GM10248 (cell line): ENCODE measurements at regions not wholly inside any gene's neighbourhood (a gene's known extent, or its start where the extent isn't known, plus 50 kb on each side); places are given as distances from the start of the nearest gene placed in this dataset.
"Not testable (repeated sequence)": the region's sequence is repeated elsewhere in the genome, so short reads cannot be mapped to it uniquely, and the experiment has no call there.

Source experiments
- CTCF ChIA-PET: fragments of 300-600 bp; sonication (Branson Sonifier 250); formaldehyde crosslinking; extraction: SDS; loops from one replicate; lab custom pipeline; 2021; ENCODE audit warnings: antibody characterized with exemption; lab: Yijun Ruan, JAX
- POLR2A ChIA-PET: fragments of 350-650 bp; sonication (Branson Sonifier 250); formaldehyde crosslinking; extraction: SDS; loops from one replicate; lab custom pipeline; 2020; ENCODE audit warnings: antibody characterized with exemption; lab: Yijun Ruan, JAX
- DNase-seq: peaks from one replicate; pipeline ENCODE4 v3.0.0; 2012; ENCODE audit errors: extremely low spot score
- TF ChIP-seq, protein P1 (sequence below): IDR thresholded peaks from 2 replicates; pipeline ENCODE4 v1.5.1; 2012; ENCODE audit warnings: mild to moderate bottlenecking, low read depth; ENCODE audit errors: extremely low read depth, missing control alignments, control extremely low read depth

- CTCF ChIA-PET: no interaction called here
- DNase-seq: no peak
- POLR2A ChIA-PET: no interaction called here
- TF ChIP-seq, protein P1, sequence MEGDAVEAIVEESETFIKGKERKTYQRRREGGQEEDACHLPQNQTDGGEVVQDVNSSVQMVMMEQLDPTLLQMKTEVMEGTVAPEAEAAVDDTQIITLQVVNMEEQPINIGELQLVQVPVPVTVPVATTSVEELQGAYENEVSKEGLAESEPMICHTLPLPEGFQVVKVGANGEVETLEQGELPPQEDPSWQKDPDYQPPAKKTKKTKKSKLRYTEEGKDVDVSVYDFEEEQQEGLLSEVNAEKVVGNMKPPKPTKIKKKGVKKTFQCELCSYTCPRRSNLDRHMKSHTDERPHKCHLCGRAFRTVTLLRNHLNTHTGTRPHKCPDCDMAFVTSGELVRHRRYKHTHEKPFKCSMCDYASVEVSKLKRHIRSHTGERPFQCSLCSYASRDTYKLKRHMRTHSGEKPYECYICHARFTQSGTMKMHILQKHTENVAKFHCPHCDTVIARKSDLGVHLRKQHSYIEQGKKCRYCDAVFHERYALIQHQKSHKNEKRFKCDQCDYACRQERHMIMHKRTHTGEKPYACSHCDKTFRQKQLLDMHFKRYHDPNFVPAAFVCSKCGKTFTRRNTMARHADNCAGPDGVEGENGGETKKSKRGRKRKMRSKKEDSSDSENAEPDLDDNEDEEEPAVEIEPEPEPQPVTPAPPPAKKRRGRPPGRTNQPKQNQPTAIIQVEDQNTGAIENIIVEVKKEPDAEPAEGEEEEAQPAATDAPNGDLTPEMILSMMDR: no peak
These were observed 864.0 kb downstream of the PLA2G4A start for GRCh38 chr1:187692799-187693198.

- CTCF ChIA-PET: interaction anchor here (1.3 kb wide), 1 partner anchor 10 kb away, joined by 3 read pairs; no protein-coding TSS in a partner anchor
- TF ChIP-seq, protein P1: no peak
- POLR2A ChIA-PET: no interaction called here
- no peak for DNase-seq
These were observed 867.3 kb downstream of the PLA2G4A start for GRCh38 chr1:187696073-187696472.

GRCh38 chr1:187703138-187704130 is 874.7 kb downstream of the PLA2G4A start:
- DNase-seq, POLR2A ChIA-PET: not testable (repeated sequence)
- CTCF ChIA-PET: interaction anchor here (1.0 kb wide), 1 partner anchor 12 kb away, joined by 3 read pairs; no protein-coding TSS in a partner anchor

GRCh38 chr1:187714470-187714869 is 885.7 kb downstream of the PLA2G4A start:
- DNase-seq: no peak
- ChIA-PET CTCF (interaction anchor here (0.7 to 1.5 kb wide), 2 partner anchors 9 to 32 kb away, joined by 3 read pairs; no protein-coding TSS in a partner anchor), POLR2A (no interaction called here)
- TF ChIP-seq, protein P1: no peak

DNA sequence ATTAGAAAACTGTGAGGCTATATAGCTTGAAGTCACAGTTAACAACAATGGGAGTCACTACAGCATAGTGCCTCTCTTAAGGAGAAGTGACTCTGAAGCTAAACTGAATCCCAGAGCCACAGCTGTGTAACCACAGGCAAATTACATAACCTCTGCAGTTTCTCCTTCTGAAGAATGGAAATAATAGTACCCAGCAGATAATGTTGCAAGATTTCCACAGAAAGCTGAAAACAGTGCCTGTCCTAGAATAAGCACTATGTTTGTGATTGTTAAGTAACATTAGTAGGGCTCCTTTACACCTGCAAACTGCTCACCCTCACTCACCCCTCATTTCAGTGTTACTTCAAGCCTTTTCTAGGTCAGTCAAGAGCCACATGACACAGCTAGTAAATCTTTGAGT is 886.7 kb downstream of the PLA2G4A start:
- no peak for DNase-seq
- ChIA-PET POLR2A (no interaction called here), CTCF (interaction anchor here (1.0 to 1.5 kb wide), 3 partner anchors 10 to 31 kb away, joined by 3 read pairs; no protein-coding TSS in a partner anchor)
- TF ChIP-seq, protein P1: no peak

- ChIA-PET CTCF (interaction anchor here (1.0 to 1.1 kb wide), 2 partner anchors 10 to 14 kb away, joined by 3 read pairs; no protein-coding TSS in a partner anchor), POLR2A (no interaction called here)
- TF ChIP-seq, protein P1: no peak
- no peak for DNase-seq
These were observed 887.4 kb downstream of the PLA2G4A start for GRCh38 chr1:187716160-187716559.

DNA sequence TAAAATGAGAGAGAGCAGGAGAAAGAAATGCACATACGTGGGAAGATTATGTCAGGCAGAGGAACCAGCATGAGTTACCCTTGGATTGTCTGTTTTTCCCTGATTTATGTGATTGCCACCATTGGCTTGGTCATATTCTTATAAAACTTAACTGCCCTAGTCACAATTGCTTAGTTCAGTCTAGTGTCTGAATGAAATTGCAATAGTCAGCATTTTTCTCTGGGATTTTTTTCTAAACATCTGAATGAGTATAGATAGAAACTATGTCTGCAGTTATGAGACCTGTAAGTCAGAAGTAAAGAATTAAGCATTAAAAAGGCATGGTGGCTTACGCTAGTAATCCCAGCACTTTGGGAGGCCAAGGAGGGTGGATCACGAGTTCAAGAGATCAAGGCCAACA is 889.8 kb downstream of the PLA2G4A start:
- TF ChIP-seq, protein P1: no peak
- ChIA-PET CTCF (no interaction called here), POLR2A (no interaction called here)
- no peak for DNase-seq
